22Rv1 (cell line): ENCODE measurements at regions not wholly inside any gene's neighbourhood (a gene's known extent, or its start where the extent isn't known, plus 50 kb on each side); places are given as distances from the start of the nearest gene placed in this dataset.

ENCODE experiments used
- H3K27ac ChIP-seq: fragments of 450-650 bp; 2 replicates; pipeline ENCODE4 v1.5.1; 2017
- CTCF ChIP-seq: fragments of 450-650 bp; IDR thresholded peaks from 2 replicates; pipeline ENCODE4 v1.5.1; 2017; ENCODE audit warnings: mild to moderate bottlenecking
- ZFX ChIP-seq: fragments of 450-650 bp; IDR thresholded peaks from 2 replicates; pipeline ENCODE4 v1.6.1; 2017; ENCODE audit warnings: antibody characterized with exemption, borderline replicate concordance

GRCh38 chr10:8591640-8592039 is 537.2 kb downstream of the GATA3 start:
- H3K27ac ChIP-seq: no peak overlapping the region
- TF ChIP-seq ZFX: no peak
- no peak for TF ChIP-seq CTCF

- peak overlapping the region; percentile 63 for H3K27ac ChIP-seq
- TF ChIP-seq ZFX: no peak
- no peak for TF ChIP-seq CTCF
Observed at GRCh38 chr10:8594176-8594575, 539.7 kb downstream of the GATA3 start.

- H3K27ac ChIP-seq: peak overlapping the region; percentile 63
Observed at GRCh38 chr10:8594711-8595110, 540.2 kb downstream of the GATA3 start.

GRCh38 chr10:8595140-8595539 is 540.7 kb downstream of the GATA3 start:
- TF ChIP-seq CTCF: no peak
- peak overlapping the region; percentile 63 for H3K27ac ChIP-seq

More at GRCh38 chr10:8594711-8595110, 540.2 kb downstream of the GATA3 start:
- TF ChIP-seq CTCF: no peak
- TF ChIP-seq ZFX: no peak

GRCh38 chr10:8596929-8597472 is 542.5 kb downstream of the GATA3 start:
- no peak overlapping the region for H3K27ac ChIP-seq
- TF ChIP-seq CTCF: no peak
- no peak for TF ChIP-seq ZFX

- TF ChIP-seq CTCF (no peak), ZFX (no peak)
- no peak overlapping the region for H3K27ac ChIP-seq
Observed at GRCh38 chr10:8600192-8600591, 545.7 kb downstream of the GATA3 start.

GRCh38 chr10:8602821-8603220 is 548.3 kb downstream of the GATA3 start:
- no peak overlapping the region for H3K27ac ChIP-seq
- no peak for TF ChIP-seq ZFX

- TF ChIP-seq ZFX: no peak
- no peak for TF ChIP-seq CTCF
- no peak overlapping the region for H3K27ac ChIP-seq
Observed at GRCh38 chr10:8614054-8614565, 559.6 kb downstream of the GATA3 start.
